B cell (primary cell): ENCODE measurements at regions not wholly inside any gene's neighbourhood (a gene's known extent, or its start where the extent isn't known, plus 50 kb on each side); places are given as distances from the start of the nearest gene placed in this dataset.

Experiments
- ATAC-seq: fragments of 200-7000 bp; cut with Tn5 transposase; one replicate; pipeline ENCODE4 v1.10.0; 2021; ENCODE audit warnings: low read depth, mild to moderate bottlenecking, moderate number of reproducible peaks, moderate library complexity
- CTCF ChIA-PET: fragments of 350-600 bp; sonication (Branson Sonifier 250); formaldehyde crosslinking; loops from one replicate; lab custom pipeline; 2021; ENCODE audit warnings: antibody characterized with exemption, inconsistent platforms; lab: Charles Lee
- POLR2A ChIA-PET: fragments of 350-600 bp; sonication (Branson Sonifier 250); formaldehyde crosslinking; loops from one replicate; lab custom pipeline; 2021; ENCODE audit warnings: antibody characterized with exemption; lab: Charles Lee
- DNase-seq: peaks from one replicate; pipeline ENCODE4 v3.0.0; 2013
- H2AFZ ChIP-seq: 2 replicates; pipeline ENCODE4 v1.6.1; 2012; ENCODE audit warnings: mild to moderate bottlenecking, low read depth, low read length; ENCODE audit not compliant: insufficient read depth, poor library complexity, severe bottlenecking
- H3K27ac ChIP-seq, 2 donors: 1 replicate in 1 of 2; 2 replicates in 1 of 2; pipeline ENCODE4 v1.5.1; 2012 to 2013; ENCODE audit warnings: low read length in 2 of 2, mild to moderate bottlenecking in 2 of 2, moderate library complexity in 1 of 2
- H3K27me3 ChIP-seq, 4 experiments: fragments of 200-600 bp in 1 of 4; sonication (generic) in 1 of 4; replicated peaks in 1 of 4; 1 replicate in 2 of 4; 2 replicates in 2 of 4; pipeline versions ENCODE4 v1.6.1 to v1.7.0; 2013 to 2016; ENCODE audit warnings: low read length in 3 of 4, mild to moderate bottlenecking in 2 of 4, mixed read lengths in 1 of 4, moderate library complexity in 1 of 4; ENCODE audit not compliant: insufficient read depth in 4 of 4, control insufficient read depth in 3 of 4; ENCODE audit errors: control extremely low read depth in 1 of 4
- H3K36me3 ChIP-seq, 2 experiments: replicated peaks in 1 of 2; 1 replicate in 1 of 2; 2 replicates in 1 of 2; pipeline versions ENCODE4 v1.6.1 to v1.7.1; 2013; ENCODE audit warnings: low read length in 1 of 2; ENCODE audit not compliant: insufficient read depth in 2 of 2, control insufficient read depth in 1 of 2; ENCODE audit errors: control extremely low read depth in 1 of 2, extremely low read depth in 1 of 2
- H3K4me1 ChIP-seq, 2 donors: fragments of 200-600 bp in 1 of 2; sonication (generic) in 1 of 2; 1 replicate in 1 of 2; 2 replicates in 1 of 2; pipeline versions ENCODE4 v1.5.1 to v1.6.1; 2013 to 2017; ENCODE audit warnings: low read length in 2 of 2; ENCODE audit not compliant: control insufficient read depth in 2 of 2, insufficient read depth in 2 of 2
- H3K4me2 ChIP-seq: replicated peaks from 2 replicates; pipeline ENCODE3; 2012; ENCODE audit warnings: mild to moderate bottlenecking, low read depth, low read length; ENCODE audit not compliant: poor library complexity, severe bottlenecking
- H3K4me3 ChIP-seq, 5 experiments: fragments of 200-600 bp in 1 of 5; sonication (generic) in 1 of 5; 1 replicate in 3 of 5; 2 replicates in 2 of 5; pipeline versions ENCODE4 v1.5.1 to v1.7.0; 2011 to 2016; ENCODE audit warnings: low read length in 4 of 5, mild to moderate bottlenecking in 4 of 5, low read depth in 2 of 5, control low read depth in 1 of 5, moderate library complexity in 1 of 5; ENCODE audit not compliant: insufficient read depth in 1 of 5; ENCODE audit errors: control extremely low read depth in 1 of 5, extremely low read depth in 1 of 5
- H3K79me2 ChIP-seq: fragments of 200-600 bp; sonication (generic); one replicate; pipeline ENCODE4 v1.6.0; 2016; ENCODE audit warnings: low read length; ENCODE audit not compliant: control insufficient read depth, insufficient read depth
- H3K9ac ChIP-seq: fragments of 200-600 bp; sonication (generic); 2 replicates; pipeline ENCODE4 v1.6.1; 2017; ENCODE audit warnings: mild to moderate bottlenecking, low read length, moderate library complexity
- H3K9me3 ChIP-seq, 3 donors: one replicate each; pipeline versions ENCODE4 v1.6.1 to v1.7.1; 2013; ENCODE audit warnings: low read length in 2 of 3; ENCODE audit not compliant: control insufficient read depth in 2 of 3, insufficient read depth in 1 of 3; ENCODE audit errors: control extremely low read depth in 1 of 3
- H4K20me1 ChIP-seq: 2 replicates; pipeline ENCODE4 v1.6.0; 2012; ENCODE audit warnings: mild to moderate bottlenecking, low read length; ENCODE audit not compliant: insufficient read depth, control insufficient read depth, poor library complexity, severe bottlenecking
- H3K27ac Mint-ChIP-seq: one replicate; pipeline ENCODE4 v1.8.0; 2021; ENCODE audit warnings: mixed read lengths
- H3K27me3 Mint-ChIP-seq: one replicate; pipeline ENCODE4 v1.8.0; 2021; ENCODE audit warnings: mixed read lengths
- H3K4me1 Mint-ChIP-seq: one replicate; pipeline ENCODE4 v1.8.0; 2021; ENCODE audit warnings: mixed read lengths
- H3K4me3 Mint-ChIP-seq: one replicate; pipeline ENCODE4 v1.8.0; 2021; ENCODE audit warnings: mixed read lengths
- H3K9me3 Mint-ChIP-seq: one replicate; pipeline ENCODE4 v1.8.0; 2022; ENCODE audit warnings: mixed read lengths; ENCODE audit not compliant: insufficient read depth
- CTCF ChIP-seq: fragments of 200-600 bp; IDR thresholded peaks from one replicate; pipeline ENCODE4 v1.8.0; 2022; ENCODE audit warnings: antibody characterized with exemption, mild to moderate bottlenecking
- EZH2 ChIP-seq: IDR thresholded peaks from 2 replicates; pipeline ENCODE4 v1.6.1; 2012; ENCODE audit warnings: borderline replicate concordance, low read depth, mild to moderate bottlenecking, moderate library complexity, low read length; ENCODE audit not compliant: insufficient read depth, poor library complexity, severe bottlenecking
- WGBS: methylation state at CpG from one replicate; pipeline ENCODE4 v1.1.5; 2013; ENCODE audit warnings: missing lambda C conversion rate; ENCODE audit not compliant: insufficient coverage; 5-methylcytosine and 5-hydroxymethylcytosine counted together
- intact Hi-C: fragments of 100-400 bp; cut with micrococcal nuclease; formaldehyde crosslinking; loops from one replicate; pipeline ENCODE4 v1.10.0; 2022

GRCh38 chr3:110881069-110881468 lies 190.5 kb upstream of the NECTIN3 start:
- ATAC-seq = no peak
- Histone ChIP-seq H2AFZ (no peak overlapping the region), H3K36me3 (no peaks in the 10 kb centered on the region), H4K20me1 (no peaks in the 10 kb centered on the region), H3K4me3 (no peak overlapping the region), H3K4me2 (no peak overlapping the region), H3K27me3 (no peaks in the 10 kb centered on the region), H3K9me3 (no peaks in the 10 kb centered on the region), H3K4me1 (no peaks in the 10 kb centered on the region), H3K79me2 (no peaks in the 10 kb centered on the region), H3K27ac (no peak overlapping the region), H3K9ac (no peak overlapping the region)
- Mint-ChIP-seq H3K9me3 (no peaks in the 10 kb centered on the region), H3K27me3 (no peaks in the 10 kb centered on the region), H3K4me1 (no peaks in the 10 kb centered on the region), H3K4me3 (no peak overlapping the region), H3K27ac (no peak overlapping the region)
- WGBS = 48% methylated on average over 2 of the region's 4 CpGs
- TF ChIP-seq CTCF (no peak), EZH2 (no peak)
- ChIA-PET CTCF (no interaction called here), POLR2A (no interaction called here)
- intact Hi-C loops = no loop called here
- no peak for DNase-seq

- H3K27me3 Mint-ChIP-seq = no peaks in the 10 kb centered on the region
- Histone ChIP-seq H3K27ac (no peak overlapping the region), H3K27me3 (no peaks in the 10 kb centered on the region), H4K20me1 (no peaks in the 10 kb centered on the region), H3K79me2 (no peaks in the 10 kb centered on the region), H3K36me3 (no peaks in the 10 kb centered on the region), H3K4me2 (no peak overlapping the region), H3K9ac (no peak overlapping the region), H2AFZ (no peak overlapping the region), H3K9me3 (no peaks in the 10 kb centered on the region), H3K4me3 (no peak overlapping the region), H3K4me1 (no peaks in the 10 kb centered on the region)
- 89% methylated on average over 3 of the region's 10 CpGs for WGBS
- ChIA-PET CTCF (no interaction called here), POLR2A (no interaction called here)
- ATAC-seq (no peak), DNase-seq (no peak)
- TF ChIP-seq CTCF (no peak), EZH2 (no peak)
- no peaks in the 10 kb centered on the region for H3K4me1 Mint-ChIP-seq
- H3K4me3 Mint-ChIP-seq = no peak overlapping the region
- no peaks in the 10 kb centered on the region for H3K9me3 Mint-ChIP-seq
- H3K27ac Mint-ChIP-seq = no peak overlapping the region
- intact Hi-C loops = no loop called here
These were observed 185.3 kb upstream of the NECTIN3 start for GRCh38 chr3:110886222-110886893.
